ENCODE measurements at regions not wholly inside any gene's neighbourhood (a gene's known extent, or its start where the extent isn't known, plus 50 kb on each side); places are given as distances from the start of the nearest gene placed in this dataset.

- intact Hi-C loops (cut with micrococcal nuclease), result no loop called here
- peaks cover 5% of the 10 kb centered on the region for H3K4me1 ChIP-seq
- H3K27me3 ChIP-seq (ENCODE audit: low read depth), result no peaks in the 10 kb centered on the region
- H3K9me3 ChIP-seq (replicated peaks), result no peaks in the 10 kb centered on the region
- H3K4me3 ChIP-seq, result no peak overlapping the region
- no peaks in the 10 kb centered on the region for H3K36me3 ChIP-seq
- no peak for TF ChIP-seq CTCF (IDR thresholded peaks at IDR 0.05; ENCODE audit: borderline replicate concordance)
- no peak overlapping the region for H3K27ac ChIP-seq (replicated peaks)
- no peak for DNase-seq
Observed at GRCh38 chr11:112548641-112549040, 288.0 kb upstream of the PLET1 start.

GRCh38 chr11:112553205-112553731 is 292.6 kb upstream of the PLET1 start:
- Histone ChIP-seq H3K4me1 (peaks cover 6% of the 10 kb centered on the region), H3K4me3 (no peak overlapping the region), H3K27me3 (ENCODE audit: low read depth) (no peaks in the 10 kb centered on the region), H3K27ac (replicated peaks) (no peak overlapping the region), H3K9me3 (replicated peaks) (no peaks in the 10 kb centered on the region), H3K36me3 (no peaks in the 10 kb centered on the region)
- DNase-seq, result no peak
- intact Hi-C loops (cut with micrococcal nuclease), result loop anchor here (10.0 kb wide), 1 partner anchor 258 kb away; no protein-coding TSS in a partner anchor
- TF ChIP-seq CTCF (IDR thresholded peaks at IDR 0.05; ENCODE audit: borderline replicate concordance), result no peak

- Histone ChIP-seq H3K27ac (replicated peaks) (no peak overlapping the region), H3K27me3 (ENCODE audit: low read depth) (no peaks in the 10 kb centered on the region), H3K36me3 (no peaks in the 10 kb centered on the region), H3K4me3 (no peak overlapping the region), H3K9me3 (replicated peaks) (no peaks in the 10 kb centered on the region), H3K4me1 (peaks cover 6% of the 10 kb centered on the region)
- DNase-seq, result no peak
- intact Hi-C loops (cut with micrococcal nuclease), result loop anchor here (10.0 kb wide), 1 partner anchor 260 kb away; no protein-coding TSS in a partner anchor
- no peak for TF ChIP-seq CTCF (IDR thresholded peaks at IDR 0.05; ENCODE audit: borderline replicate concordance)
Observed at GRCh38 chr11:112554586-112554985, 293.9 kb upstream of the PLET1 start.

GRCh38 chr11:112555491-112556364 is 295.1 kb upstream of the PLET1 start:
- TF ChIP-seq CTCF (IDR thresholded peaks at IDR 0.05; ENCODE audit: borderline replicate concordance), result peak; percentile 77
- H3K4me1 ChIP-seq, result peaks cover 6% of the 10 kb centered on the region
- H3K4me3 ChIP-seq, result no peak overlapping the region
- H3K9me3 ChIP-seq (replicated peaks), result no peaks in the 10 kb centered on the region
- no peaks in the 10 kb centered on the region for H3K27me3 ChIP-seq (ENCODE audit: low read depth)
- intact Hi-C loops (cut with micrococcal nuclease), result loop anchor here (10.0 kb wide), 1 partner anchor 261 kb away; no protein-coding TSS in a partner anchor
- no peak overlapping the region for H3K27ac ChIP-seq (replicated peaks)
- no peaks in the 10 kb centered on the region for H3K36me3 ChIP-seq
- peak; percentile 48 for DNase-seq

- no peak for DNase-seq
- Histone ChIP-seq H3K4me1 (peaks cover 14% of the 10 kb centered on the region), H3K27ac (replicated peaks) (no peak overlapping the region), H3K9me3 (replicated peaks) (no peaks in the 10 kb centered on the region), H3K36me3 (no peaks in the 10 kb centered on the region), H3K27me3 (ENCODE audit: low read depth) (no peaks in the 10 kb centered on the region), H3K4me3 (no peak overlapping the region)
- no peak for TF ChIP-seq CTCF (IDR thresholded peaks at IDR 0.05; ENCODE audit: borderline replicate concordance)
- intact Hi-C loops (cut with micrococcal nuclease), result loop anchor here (10.0 kb wide), 1 partner anchor 264 kb away; no protein-coding TSS in a partner anchor
Observed at GRCh38 chr11:112558691-112559090, 298.0 kb upstream of the PLET1 start.
